K562 (cell line): ENCODE measurements at regions not wholly inside any gene's neighbourhood (a gene's known extent, or its start where the extent isn't known, plus 50 kb on each side); places are given as distances from the start of the nearest gene placed in this dataset.

ENCODE experiments used
- ATAC-seq: fragments of 200-7000 bp; cut with Tn5 transposase; 3 replicates; pipeline ENCODE4 v1.9.1; 2020; ENCODE audit warnings: moderate library complexity
- BruUV-seq: library from RNA; stranded (reverse); fragments of 400-500 nt; replicated peaks from 2 replicates; lab custom pipeline; 2021; lab: Mats Ljungman, UMichigan
- CTCF ChIA-PET: fragments of 300-600 bp; formaldehyde crosslinking; extraction: SDS; loops from one replicate; lab custom pipeline; 2021; ENCODE audit warnings: low intra/inter-chr PET ratio; lab: Yijun Ruan, JAX
- POLR2A ChIA-PET: fragments of 300-600, 350-650 bp; sonication (Branson Sonifier 250); formaldehyde crosslinking; extraction: SDS; loops from one replicate; lab custom pipeline; 2021; ENCODE audit warnings: antibody characterized with exemption, inconsistent platforms; lab: Yijun Ruan, JAX
- DNase-seq, 4 experiments: peaks; one replicate each; pipeline versions ENCODE4 v3.0.0 to v3.0.0-alpha.2; 2011 to 2018; ENCODE audit warnings: low spot score in 3 of 4, mixed read lengths in 3 of 4; ENCODE audit errors: extremely low read depth in 1 of 4
- FAIRE-seq: peaks from 2 replicates; lab custom pipeline; 2011; peaks lifted over from hg19 to GRCh38; lab: Jason Lieb, UNC
- H2AFZ ChIP-seq: 2 replicates; pipeline ENCODE4 v1.6.0; 2011; ENCODE audit warnings: low read depth, low read length, control low read depth, inconsistent platforms
- H3K27ac ChIP-seq: fragments of 200-600 bp; 3 replicates; pipeline ENCODE4 v1.8.0; 2011; ENCODE audit warnings: low read depth, mild to moderate bottlenecking, control low read depth, inconsistent platforms, low read length, moderate library complexity, mixed read lengths; ENCODE audit errors: extremely low read depth
- H3K27me3 ChIP-seq, 2 experiments: fragments of 300-600 bp in 1 of 2; 2 replicates in 1 of 2; 3 replicates in 1 of 2; pipeline versions ENCODE4 v1.6.0 to v1.8.0; 2011; ENCODE audit warnings: inconsistent platforms in 2 of 2, low read length in 2 of 2, mild to moderate bottlenecking in 1 of 2, mixed read lengths in 1 of 2, moderate library complexity in 1 of 2; ENCODE audit not compliant: control insufficient read depth in 2 of 2, insufficient read depth in 2 of 2
- H3K36me3 ChIP-seq: fragments of 300-600 bp; 3 replicates; pipeline ENCODE4 v1.8.0; 2011; ENCODE audit warnings: mild to moderate bottlenecking, low read length, inconsistent platforms; ENCODE audit not compliant: control insufficient read depth, insufficient read depth
- H3K4me1 ChIP-seq, 2 experiments: fragments of 200-600 bp in 1 of 2; replicated peaks in 1 of 2; 2 replicates in 1 of 2; 3 replicates in 1 of 2; pipeline versions ENCODE4 v1.5.1 to v1.8.0; 2011; ENCODE audit warnings: inconsistent platforms in 2 of 2, low read length in 2 of 2, mild to moderate bottlenecking in 1 of 2, mixed read lengths in 1 of 2, moderate library complexity in 1 of 2; ENCODE audit not compliant: control insufficient read depth in 2 of 2, insufficient read depth in 2 of 2
- H3K4me2 ChIP-seq: 2 replicates; pipeline ENCODE4 v1.6.1; 2011; ENCODE audit warnings: low read length, control low read depth, inconsistent platforms, mixed read lengths; ENCODE audit not compliant: insufficient read depth
- H3K4me3 ChIP-seq: fragments of 200-600 bp; sonication (generic), shearing (Covaris generic); 2 replicates; pipeline ENCODE4 v1.5.1; 2016; ENCODE audit warnings: control low read depth, inconsistent platforms
- H3K79me2 ChIP-seq: fragments of 200-600 bp; 3 replicates; pipeline ENCODE4 v1.8.0; 2011; ENCODE audit warnings: low read length, inconsistent platforms; ENCODE audit not compliant: control insufficient read depth, insufficient read depth
- H3K9ac ChIP-seq, 2 experiments: 2 replicates each; pipeline versions ENCODE4 v1.6.0 to v1.6.1; 2011; ENCODE audit warnings: low read depth in 2 of 2, low read length in 2 of 2, control low read depth in 1 of 2, inconsistent platforms in 1 of 2, mild to moderate bottlenecking in 1 of 2, mixed read lengths in 1 of 2; ENCODE audit not compliant: insufficient read depth in 1 of 2
- H3K9me1 ChIP-seq: one replicate; pipeline ENCODE4 v1.6.0; 2011; ENCODE audit warnings: inconsistent platforms, mild to moderate bottlenecking, low read length, moderate library complexity; ENCODE audit not compliant: control insufficient read depth, insufficient read depth
- H3K9me3 ChIP-seq: replicated peaks from 2 replicates; pipeline ENCODE4 v1.5.1; 2011; ENCODE audit warnings: low read depth, low read length, inconsistent platforms; ENCODE audit not compliant: control insufficient read depth, insufficient read depth
- H4K20me1 ChIP-seq: replicated peaks from 2 replicates; pipeline ENCODE4 v1.6.1; 2011; ENCODE audit warnings: low read length, inconsistent platforms, mixed read lengths; ENCODE audit not compliant: control insufficient read depth, insufficient read depth
- DACH1 ChIP-seq: fragments of 450-650 bp; IDR thresholded peaks from 2 replicates; pipeline ENCODE4 v1.6.1; 2018; ENCODE audit not compliant: partially characterized antibody
- HDAC1 ChIP-seq, 2 experiments: fragments of 450-650 bp; IDR thresholded peaks; 2 replicates each; pipeline ENCODE4 v1.6.1; 2016 to 2017; ENCODE audit warnings: inconsistent platforms in 1 of 2, mild to moderate bottlenecking in 1 of 2, moderate library complexity in 1 of 2
- ILF3 ChIP-seq: fragments of 450-650 bp; IDR thresholded peaks from 2 replicates; pipeline ENCODE4 v1.6.1; 2018; ENCODE audit warnings: antibody characterized with exemption, mild to moderate bottlenecking, moderate library complexity, borderline replicate concordance
- IRF2 ChIP-seq: sonication (generic); formaldehyde crosslinking; IDR thresholded peaks from 2 replicates; pipeline ENCODE4 v1.8.1; 2022; ENCODE audit warnings: mild to moderate bottlenecking, missing genetic modification reagents
- MCM2 ChIP-seq: fragments of 450-650 bp; IDR thresholded peaks from 2 replicates; pipeline ENCODE4 v1.6.1; 2017; ENCODE audit warnings: low read depth, mild to moderate bottlenecking
- MIER1 ChIP-seq: fragments of 450-650 bp; IDR thresholded peaks from 2 replicates; pipeline ENCODE4 v1.6.1; 2016; ENCODE audit warnings: antibody characterized with exemption, mild to moderate bottlenecking, low read depth
- MTA1 ChIP-seq: fragments of 450-650 bp; IDR thresholded peaks from 2 replicates; pipeline ENCODE4 v1.6.1; 2017; ENCODE audit warnings: borderline replicate concordance
- NFXL1 ChIP-seq: fragments of 450-650 bp; formaldehyde crosslinking; IDR thresholded peaks from 2 replicates; pipeline ENCODE4 v1.4.0; 2021; ENCODE audit warnings: mild to moderate bottlenecking
- RB1 ChIP-seq: fragments of 450-650 bp; IDR thresholded peaks from 2 replicates; pipeline ENCODE4 v1.6.1; 2017; ENCODE audit warnings: low read depth, mild to moderate bottlenecking
- SMAD1 ChIP-seq: fragments of 150-350 bp; IDR thresholded peaks from 2 replicates; pipeline ENCODE4 v1.6.1; 2014; ENCODE audit warnings: low read length, low read depth; ENCODE audit not compliant: partially characterized antibody
- TARDBP ChIP-seq: fragments of 450-650 bp; IDR thresholded peaks from 2 replicates; pipeline ENCODE4 v1.6.1; 2016
- UBTF ChIP-seq, 2 experiments: IDR thresholded peaks; 2 replicates each; pipeline ENCODE4 v1.6.1; 2012; ENCODE audit warnings: improper control_type of control experiment in 2 of 2, low read depth in 2 of 2, low read length in 2 of 2, borderline replicate concordance in 1 of 2
- WHSC1 ChIP-seq: IDR thresholded peaks from one replicate; pipeline ENCODE4 v1.6.1; 2012; ENCODE audit warnings: low read length, control low read depth, inconsistent platforms
- ZNF217 ChIP-seq: sonication (generic); formaldehyde crosslinking; IDR thresholded peaks from 2 replicates; pipeline ENCODE4 v1.8.0; 2022; ENCODE audit warnings: mild to moderate bottlenecking, missing genetic modification reagents
- ZNF24 ChIP-seq: fragments of 450-650 bp; IDR thresholded peaks from 2 replicates; pipeline ENCODE4 v1.6.1; 2016
- ZNF444 ChIP-seq: fragments of 250-450 bp; sonication (Bioruptor Pico); IDR thresholded peaks from 2 replicates; pipeline ENCODE4 v1.4.0; 2020; ENCODE audit warnings: mild to moderate bottlenecking, moderate library complexity
- ZNF518B ChIP-seq: fragments of 250-450 bp; sonication (Bioruptor Pico); IDR thresholded peaks from 2 replicates; pipeline ENCODE4 v1.5.0; 2021; ENCODE audit warnings: mild to moderate bottlenecking, moderate library complexity
- ZNF764 ChIP-seq: fragments of 250-450 bp; sonication (Bioruptor Pico); IDR thresholded peaks from 2 replicates; pipeline ENCODE4 v1.4.0; 2020; ENCODE audit warnings: low read depth, mild to moderate bottlenecking, moderate library complexity
- WGBS: fragments of 100-300 bp; shearing (Covaris generic); methylation state at CpG from one replicate; pipeline ENCODE4 v1.1.6; 2016; ENCODE audit warnings: low coverage, mixed read lengths; ENCODE audit not compliant: insufficient coverage; ENCODE audit errors: missing lambda C conversion rate; 5-methylcytosine and 5-hydroxymethylcytosine counted together
- in situ Hi-C: fragments of 300-500 bp; cut with MboI; formaldehyde crosslinking; loops from 4 replicates; pipeline ENCODE4 v1.15.0; 2018; ENCODE audit warnings: inconsistent platforms, mixed read lengths
- intact Hi-C: fragments of 100-400 bp; cut with micrococcal nuclease; formaldehyde crosslinking; loops from 2 replicates; pipeline ENCODE4 v1.14.2; 2022
- TF ChIP-seq, protein P1 (sequence below): fragments of 450-650 bp; conservative IDR thresholded peaks from 2 replicates; pipeline ENCODE4 v1.6.1; 2016; ENCODE audit warnings: missing genetic modification characterization, low read depth, mild to moderate bottlenecking, missing compliant biosample characterization, moderate library complexity

DNA sequence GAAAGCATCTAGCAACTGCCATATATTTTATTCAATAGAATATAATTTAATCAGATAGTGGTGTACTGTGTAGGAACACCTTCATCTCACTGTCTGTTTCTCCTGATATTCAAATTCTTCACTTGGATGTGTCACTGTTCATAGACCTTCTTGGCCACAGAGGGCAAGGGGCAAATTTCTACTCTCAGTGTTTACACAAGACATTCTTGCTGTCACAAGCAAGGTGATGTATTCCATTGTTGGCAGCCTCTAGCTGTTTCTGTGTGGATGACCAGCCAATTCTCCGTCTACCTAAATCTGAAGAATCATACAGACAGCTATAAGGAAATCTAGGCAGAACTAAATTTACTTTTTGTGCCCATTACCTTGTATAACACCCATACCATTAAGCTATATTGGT is 948.3 kb downstream of the CNTNAP5 start:
- no peaks in the 10 kb centered on the region for H3K27me3 ChIP-seq
- no peaks in the 10 kb centered on the region for H3K79me2 ChIP-seq
- TF ChIP-seq IRF2 (CRISPR knock-in tag) (no peak), ILF3 (no peak), TARDBP (no peak), SMAD1 (no peak), ZNF217 (CRISPR knock-in tag) (no peak), DACH1 (no peak), ZNF764 (CRISPR knock-in tag) (no peak), ZNF444 (no peak), ZNF518B (CRISPR knock-in tag) (no peak), UBTF (IDR thresholded peaks at IDR 0.05; ENCODE audit: borderline replicate concordance in 1 of 2, low read depth in 2 of 2, low read length in 2 of 2) (no peak), HDAC1 (IDR thresholded peaks at IDR 0.05) (no peak), MTA1 (no peak), MIER1 (no peak), MCM2 (no peak), WHSC1 (no peak), ZNF24 (no peak), RB1 (no peak), NFXL1 (CRISPR knock-in tag) (no peak)
- TF ChIP-seq, protein P1, sequence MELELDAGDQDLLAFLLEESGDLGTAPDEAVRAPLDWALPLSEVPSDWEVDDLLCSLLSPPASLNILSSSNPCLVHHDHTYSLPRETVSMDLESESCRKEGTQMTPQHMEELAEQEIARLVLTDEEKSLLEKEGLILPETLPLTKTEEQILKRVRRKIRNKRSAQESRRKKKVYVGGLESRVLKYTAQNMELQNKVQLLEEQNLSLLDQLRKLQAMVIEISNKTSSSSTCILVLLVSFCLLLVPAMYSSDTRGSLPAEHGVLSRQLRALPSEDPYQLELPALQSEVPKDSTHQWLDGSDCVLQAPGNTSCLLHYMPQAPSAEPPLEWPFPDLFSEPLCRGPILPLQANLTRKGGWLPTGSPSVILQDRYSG (tag) = no peak
- TF ChIP-seq, all 486 proteins: peak for 0
- no peak for DNase-seq
- Histone ChIP-seq H4K20me1 (no peaks in the 10 kb centered on the region), H3K4me1 (no peaks in the 10 kb centered on the region), H3K9me3 (no peaks in the 10 kb centered on the region), H3K9ac (no peak overlapping the region), H2AFZ (no peak overlapping the region), H3K36me3 (no peaks in the 10 kb centered on the region), H3K9me1 (no peaks in the 10 kb centered on the region), H3K27ac (no peak overlapping the region), H3K4me3 (no peak overlapping the region), H3K4me2 (no peak overlapping the region)
- WGBS = 0% methylated on average over 1 of the region's 1 CpG
- intact Hi-C loops (no loop called here), in situ Hi-C loops (no loop called here)
- FAIRE-seq = no peak
- ChIA-PET POLR2A (no interaction called here), CTCF (no interaction called here)
- BruUV-seq = no TSS peak
- ATAC-seq = no peak
